Mucosa of descending colon (tissue), 3 donors: ENCODE measurements at regions not wholly inside any gene's neighbourhood (a gene's known extent, or its start where the extent isn't known, plus 50 kb on each side); places are given as distances from the start of the nearest gene placed in this dataset.

ENCODE experiments used
- ATAC-seq: fragments of 200-7000 bp; cut with Tn5 transposase; one replicate; pipeline ENCODE4 v1.9.1; 2020; ENCODE audit warnings: mild to moderate bottlenecking, moderate library complexity
- DNase-seq, 3 donors: peaks; one replicate each; pipeline ENCODE4 v3.0.0-alpha.2; 2020
- H3K36me3 ChIP-seq: fragments of 200-600 bp; one replicate; pipeline ENCODE4 v1.8.0; 2021; ENCODE audit warnings: low read depth, mild to moderate bottlenecking
- H3K4me1 ChIP-seq: fragments of 200-600 bp; one replicate; pipeline ENCODE4 v1.8.0; 2021; ENCODE audit warnings: low read depth, mild to moderate bottlenecking
- H3K4me3 ChIP-seq: fragments of 200-600 bp; one replicate; pipeline ENCODE4 v1.8.0; 2021; ENCODE audit warnings: mild to moderate bottlenecking
- H3K9me3 ChIP-seq: fragments of 200-600 bp; one replicate; pipeline ENCODE4 v1.8.0; 2021; ENCODE audit warnings: mild to moderate bottlenecking
- CTCF ChIP-seq: fragments of 200-600 bp; IDR thresholded peaks from one replicate; pipeline ENCODE4 v1.8.0; 2022; ENCODE audit warnings: antibody characterized with exemption, mild to moderate bottlenecking
- intact Hi-C, 2 donors: fragments of 100-400 bp; cut with DNase I in 1 of 2; cut with micrococcal nuclease in 1 of 2; formaldehyde crosslinking; loops; one replicate each; pipeline versions ENCODE4 v1.11.0 to v1.11.1; 2022; cut with DNase I, micrococcal nuclease
- donor health status: DM: no; HTN: no; CAD: no; lungs with moderate emphysema.
- donor health status: DM: no; HTN: no; CAD: no.
- donor health status: DM: no; HTN: yes; CAD: no.

GRCh38 chr20:21615617-21616080 is 89.8 kb upstream of the PAX1 start:
- ATAC-seq: peak; percentile 64

GRCh38 chr20:21614980-21615379 is 90.5 kb upstream of the PAX1 start:
- TF ChIP-seq CTCF: no peak
- Histone ChIP-seq H3K4me1 (no peaks in the 10 kb centered on the region), H3K4me3 (no peak overlapping the region), H3K9me3 (no peaks in the 10 kb centered on the region), H3K36me3 (no peaks in the 10 kb centered on the region)
- intact Hi-C loops: no loop called here
- ATAC-seq (no peak), DNase-seq (no peak)

More at GRCh38 chr20:21615617-21616080, 89.8 kb upstream of the PAX1 start:
- intact Hi-C loops: no loop called here
- TF ChIP-seq CTCF: peak; percentile 40
- Histone ChIP-seq H3K4me3 (no peak overlapping the region), H3K36me3 (no peaks in the 10 kb centered on the region), H3K9me3 (no peaks in the 10 kb centered on the region), H3K4me1 (no peaks in the 10 kb centered on the region)
- peak in 2 of 3 donors; percentile 59 to 65 for DNase-seq

GRCh38 chr20:21613512-21613911 is 92.0 kb upstream of the PAX1 start:
- no peaks in the 10 kb centered on the region for H3K36me3 ChIP-seq
- no peaks in the 10 kb centered on the region for H3K9me3 ChIP-seq
- ATAC-seq (peak; percentile 30), DNase-seq (peak in 2 of 3 donors; percentile 47 to 60)
- H3K4me3 ChIP-seq: no peak overlapping the region
- no peaks in the 10 kb centered on the region for H3K4me1 ChIP-seq
- intact Hi-C loops: no loop called here
- TF ChIP-seq CTCF: no peak

GRCh38 chr20:21609981-21610380 is 95.5 kb upstream of the PAX1 start:
- intact Hi-C loops: no loop called here
- Histone ChIP-seq H3K4me1 (no peaks in the 10 kb centered on the region), H3K36me3 (no peaks in the 10 kb centered on the region), H3K9me3 (no peaks in the 10 kb centered on the region), H3K4me3 (no peak overlapping the region)
- ATAC-seq (no peak), DNase-seq (no peak)
- no peak for TF ChIP-seq CTCF

- intact Hi-C loops: no loop called here
- Histone ChIP-seq H3K4me3 (no peak overlapping the region), H3K9me3 (no peaks in the 10 kb centered on the region), H3K36me3 (no peaks in the 10 kb centered on the region), H3K4me1 (no peaks in the 10 kb centered on the region)
- DNase-seq (no peak), ATAC-seq (no peak)
- no peak for TF ChIP-seq CTCF
Observed at GRCh38 chr20:21609221-21609620, 95.4 kb upstream of the NKX2-2 start.

- DNase-seq: no peak
- H3K9me3 ChIP-seq: no peaks in the 10 kb centered on the region
- H3K4me1 ChIP-seq: no peaks in the 10 kb centered on the region
- no peaks in the 10 kb centered on the region for H3K36me3 ChIP-seq
- ATAC-seq: no peak
- TF ChIP-seq CTCF: no peak
- intact Hi-C loops: no loop called here
- no peak overlapping the region for H3K4me3 ChIP-seq
Observed at GRCh38 chr20:21608777-21609176, 94.9 kb upstream of the NKX2-2 start.
